GM13976 (cell line): ENCODE measurements at regions not wholly inside any gene's neighbourhood (a gene's known extent, or its start where the extent isn't known, plus 50 kb on each side); places are given as distances from the start of the nearest gene placed in this dataset.

ENCODE experiments used
- DNase-seq: peaks from one replicate; pipeline ENCODE4 v3.0.0; 2012; ENCODE audit warnings: low spot score
- in situ Hi-C: fragments of 300-500 bp; cut with MboI; formaldehyde crosslinking; loops from one replicate; pipeline ENCODE4 v1.12.0; 2022; ENCODE audit warnings: low sequenced_read_pairs, mixed read lengths, inconsistent platforms; ENCODE audit not compliant: unreplicated experiment
- TF ChIP-seq, protein P1 (sequence below): IDR thresholded peaks from 2 replicates; pipeline ENCODE4 v1.5.1; 2012; ENCODE audit warnings: borderline replicate concordance, mild to moderate bottlenecking; ENCODE audit not compliant: insufficient read depth; ENCODE audit errors: extremely low read depth, missing control alignments, control extremely low read depth

- TF ChIP-seq, protein P1, sequence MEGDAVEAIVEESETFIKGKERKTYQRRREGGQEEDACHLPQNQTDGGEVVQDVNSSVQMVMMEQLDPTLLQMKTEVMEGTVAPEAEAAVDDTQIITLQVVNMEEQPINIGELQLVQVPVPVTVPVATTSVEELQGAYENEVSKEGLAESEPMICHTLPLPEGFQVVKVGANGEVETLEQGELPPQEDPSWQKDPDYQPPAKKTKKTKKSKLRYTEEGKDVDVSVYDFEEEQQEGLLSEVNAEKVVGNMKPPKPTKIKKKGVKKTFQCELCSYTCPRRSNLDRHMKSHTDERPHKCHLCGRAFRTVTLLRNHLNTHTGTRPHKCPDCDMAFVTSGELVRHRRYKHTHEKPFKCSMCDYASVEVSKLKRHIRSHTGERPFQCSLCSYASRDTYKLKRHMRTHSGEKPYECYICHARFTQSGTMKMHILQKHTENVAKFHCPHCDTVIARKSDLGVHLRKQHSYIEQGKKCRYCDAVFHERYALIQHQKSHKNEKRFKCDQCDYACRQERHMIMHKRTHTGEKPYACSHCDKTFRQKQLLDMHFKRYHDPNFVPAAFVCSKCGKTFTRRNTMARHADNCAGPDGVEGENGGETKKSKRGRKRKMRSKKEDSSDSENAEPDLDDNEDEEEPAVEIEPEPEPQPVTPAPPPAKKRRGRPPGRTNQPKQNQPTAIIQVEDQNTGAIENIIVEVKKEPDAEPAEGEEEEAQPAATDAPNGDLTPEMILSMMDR = no peak
- in situ Hi-C loops = no loop called here
- DNase-seq = no peak
Observed at GRCh38 chr2:217612211-217612610, 390.6 kb downstream of the TNS1 start.

DNA sequence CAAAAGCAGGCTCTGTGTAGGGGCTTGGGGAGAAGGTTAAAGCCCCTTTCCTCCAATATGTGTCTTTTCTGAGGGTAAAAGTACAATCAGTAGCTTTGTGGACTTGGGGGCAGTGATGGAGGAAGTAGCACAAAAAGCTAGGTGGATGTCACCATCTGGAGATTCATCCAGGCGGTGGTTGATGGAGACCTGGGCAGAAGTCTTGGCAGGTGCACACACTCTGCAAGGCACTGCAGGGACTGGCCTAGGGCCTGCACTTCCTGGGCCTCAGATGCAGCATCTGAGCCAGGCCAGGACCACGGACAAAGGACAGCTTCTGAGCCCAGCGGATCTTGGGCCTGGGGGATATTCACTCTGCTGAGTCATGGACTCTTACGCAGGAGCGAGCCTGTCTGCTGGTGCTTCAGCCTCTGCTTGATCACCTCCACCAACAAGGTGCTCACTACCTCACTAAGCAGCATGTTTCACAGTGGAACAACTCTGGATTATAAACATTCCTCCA is 391.1 kb downstream of the TNS1 start:
- in situ Hi-C loops = no loop called here
- TF ChIP-seq, protein P1 = no peak

GRCh38 chr2:217611056-217611455 is 391.7 kb downstream of the TNS1 start:
- TF ChIP-seq, protein P1 = no peak
- no peak for DNase-seq
- in situ Hi-C loops = no loop called here

More for the DNA sequence above, 391.1 kb downstream of the TNS1 start:
- DNase-seq = no peak

- in situ Hi-C loops = no loop called here
- DNase-seq = peak; percentile 40
- TF ChIP-seq, protein P1 = no peak
Observed at GRCh38 chr2:217610401-217610814, 392.4 kb downstream of the TNS1 start.

- DNase-seq = no peak
- TF ChIP-seq, protein P1 = no peak
- in situ Hi-C loops = no loop called here
Observed at GRCh38 chr2:217609952-217610351, 392.8 kb downstream of the TNS1 start.

DNA sequence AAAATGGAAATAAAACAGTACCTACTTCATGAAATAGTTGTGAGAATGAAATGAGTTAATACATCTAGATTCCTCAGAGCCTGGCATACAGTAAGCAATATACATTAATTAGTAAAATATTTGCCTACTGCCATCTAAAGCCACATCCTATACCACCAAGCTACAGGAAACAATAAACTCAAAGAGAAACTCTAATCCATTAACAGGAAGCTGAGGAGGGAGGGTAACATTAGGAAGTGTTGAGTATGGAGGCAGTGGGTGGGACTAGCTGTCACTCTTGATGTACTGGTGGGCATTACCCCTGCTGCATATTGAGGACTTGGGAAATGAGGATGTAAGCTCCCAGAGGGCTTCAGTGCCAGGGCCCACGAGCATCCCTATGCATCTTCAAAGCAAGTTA is 396.5 kb downstream of the TNS1 start:
- DNase-seq = no peak

More for the DNA sequence above, 396.5 kb downstream of the TNS1 start:
- in situ Hi-C loops = no loop called here
- TF ChIP-seq, protein P1 = no peak
